NCI-H2081 (cell line): ENCODE measurements at regions not wholly inside any gene's neighbourhood (a gene's known extent, or its start where the extent isn't known, plus 50 kb on each side); places are given as distances from the start of the nearest gene placed in this dataset.

Experiments
- DNase-seq, 2 experiments: peaks; one replicate each; lab custom pipeline; 2025; lab: John Stamatoyannopoulos, UW

DNA sequence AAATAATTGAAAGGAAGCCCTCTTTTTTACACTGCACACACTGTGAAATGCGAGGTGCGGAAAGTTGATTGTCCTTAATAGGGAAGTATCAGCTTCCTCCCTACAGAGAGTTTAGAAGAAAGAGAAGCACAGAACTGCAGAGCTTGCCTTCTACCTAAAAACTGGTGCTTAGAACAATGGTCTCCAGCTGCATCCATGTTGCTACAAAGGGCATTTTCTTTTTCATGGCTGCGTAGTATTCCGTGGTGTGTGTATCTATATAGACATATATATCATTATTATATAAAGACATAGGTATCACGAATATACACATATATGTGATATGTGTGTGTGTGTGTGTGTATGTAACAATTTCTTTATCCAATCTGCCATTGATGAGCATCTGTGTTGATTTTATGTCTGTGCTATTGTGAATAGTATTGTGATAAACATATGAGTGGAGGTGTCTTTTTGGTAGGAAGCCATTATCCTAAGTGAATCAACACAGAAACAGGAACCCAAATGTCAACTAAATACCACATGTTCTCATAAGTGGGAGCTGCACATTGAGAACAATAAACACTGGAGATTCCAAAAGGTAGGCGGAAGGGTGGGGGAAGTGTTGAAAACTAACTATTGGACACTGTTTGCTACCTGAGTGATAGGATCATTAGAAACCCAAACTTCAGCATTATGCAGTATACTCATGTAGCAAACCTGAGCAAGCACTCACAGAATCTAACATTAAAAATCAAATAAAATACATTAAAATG is 290.0 kb upstream of the RUNX1 start:
- no peak for DNase-seq

DNA sequence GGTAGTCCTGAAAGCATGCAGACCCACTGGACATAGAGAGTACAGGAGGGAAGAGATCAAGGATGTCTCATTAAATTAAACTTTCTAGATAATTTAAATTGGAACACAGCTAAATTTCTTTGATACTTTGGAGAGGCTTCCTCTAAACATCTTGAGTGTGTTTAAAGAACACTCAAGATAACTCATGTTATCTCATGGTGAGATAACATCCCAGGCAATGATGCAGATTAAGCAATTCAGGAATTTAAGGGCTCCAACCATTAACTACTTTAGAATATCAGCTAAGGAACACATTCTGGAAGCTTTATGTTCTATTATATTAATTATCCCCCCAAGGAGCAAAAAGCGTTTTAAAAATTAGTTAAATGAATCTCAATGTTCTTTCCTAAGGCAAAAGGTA is 289.2 kb upstream of the RUNX1 start:
- no peak for DNase-seq

DNA sequence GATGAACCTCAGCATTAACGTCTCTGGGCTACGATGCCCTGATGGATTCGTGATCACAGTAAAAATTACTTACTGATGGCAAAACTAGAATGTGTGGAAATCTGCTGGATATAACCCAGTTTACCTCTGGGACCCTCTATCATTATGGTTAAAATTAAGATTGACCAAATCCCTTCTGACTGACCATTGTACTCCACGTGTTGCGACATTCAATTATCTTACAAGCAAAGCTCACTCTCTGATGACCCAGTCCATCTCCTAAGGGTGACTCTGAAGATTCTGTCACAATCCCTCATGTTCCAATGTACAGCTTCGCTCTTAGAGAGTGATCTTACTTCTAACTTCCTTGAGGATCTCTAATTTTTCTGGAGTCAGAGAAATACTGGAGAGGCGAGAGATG is 288.5 kb upstream of the RUNX1 start:
- no peak for DNase-seq

DNA sequence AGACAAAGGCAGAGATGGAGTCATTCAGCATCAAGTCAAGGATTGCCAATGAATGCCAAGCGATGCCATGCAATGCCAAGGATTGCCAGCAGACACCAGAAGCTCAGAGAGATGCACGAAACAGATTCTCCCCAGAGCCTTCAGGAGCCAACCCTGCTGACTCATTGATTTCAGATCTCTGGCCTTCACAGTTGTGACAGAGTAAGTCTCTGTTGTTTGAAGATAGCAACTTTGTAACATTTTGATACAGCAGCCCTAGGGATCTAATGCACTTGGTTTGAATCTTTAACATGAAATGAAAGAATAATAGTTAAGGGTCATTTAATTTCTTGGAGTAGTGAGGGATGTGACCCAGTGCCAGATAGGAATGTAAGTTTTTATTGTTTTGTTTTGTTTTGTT is 287.4 kb upstream of the RUNX1 start:
- DNase-seq = no peak

DNA sequence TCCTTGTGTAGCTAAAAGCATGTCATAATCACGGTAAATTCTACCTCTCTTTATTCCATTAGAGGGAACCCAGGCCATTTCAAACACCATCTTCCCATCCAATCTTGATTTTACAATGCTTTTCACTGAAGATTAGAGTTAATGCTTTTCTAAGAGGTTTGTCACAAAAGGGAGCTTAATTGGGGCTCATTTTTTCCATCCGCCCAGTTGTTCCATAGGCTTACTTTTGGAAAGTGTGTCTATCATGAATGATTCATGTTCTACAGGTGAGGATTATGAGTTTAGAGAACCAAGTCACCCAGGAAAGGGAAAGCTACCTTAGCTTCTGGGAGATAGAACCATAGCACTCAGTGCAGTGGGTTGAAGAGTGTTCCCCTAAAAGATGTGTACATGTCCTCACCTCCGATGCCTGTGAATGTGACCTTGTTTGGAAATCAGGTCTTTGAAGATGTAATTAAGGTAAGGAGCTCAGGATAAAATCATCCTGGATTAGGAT is 286.9 kb upstream of the RUNX1 start:
- no peak for DNase-seq

DNA sequence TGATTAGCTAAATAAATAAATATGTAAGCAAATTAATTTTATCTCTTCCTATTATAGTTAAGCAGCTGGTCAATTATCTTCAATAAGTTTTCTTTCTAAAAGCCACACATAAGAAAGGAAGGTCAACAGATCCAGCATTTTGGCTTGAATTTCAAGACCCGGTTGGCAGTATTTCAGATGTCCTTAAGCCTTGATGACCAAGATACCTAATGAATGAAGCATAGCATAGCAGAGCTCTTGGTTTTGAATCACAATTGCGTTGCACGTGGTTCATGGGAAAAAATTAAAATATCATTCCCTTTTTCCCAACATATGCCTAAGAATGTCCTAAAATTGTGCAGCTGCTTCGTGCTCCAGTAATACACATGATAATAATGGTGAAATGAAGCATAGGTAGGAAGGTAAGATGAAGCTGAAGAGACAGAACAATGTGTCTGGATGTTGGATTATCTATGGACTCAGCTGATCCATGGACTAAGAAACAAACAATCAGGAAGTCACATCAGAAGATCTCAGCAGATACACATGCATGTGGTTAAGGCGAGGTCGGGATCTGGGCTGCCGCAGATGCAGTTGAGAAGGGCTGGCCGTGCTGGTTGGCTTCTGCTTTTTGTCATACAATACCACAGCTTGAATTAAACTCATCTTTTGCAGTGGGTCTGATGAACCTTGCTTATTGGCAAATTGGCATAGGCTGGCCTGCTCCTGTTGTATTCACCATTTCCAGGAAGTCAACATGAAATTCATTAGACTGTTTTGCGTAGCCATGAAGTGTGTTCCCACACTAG is 284.9 kb upstream of the RUNX1 start:
- no peak for DNase-seq

DNA sequence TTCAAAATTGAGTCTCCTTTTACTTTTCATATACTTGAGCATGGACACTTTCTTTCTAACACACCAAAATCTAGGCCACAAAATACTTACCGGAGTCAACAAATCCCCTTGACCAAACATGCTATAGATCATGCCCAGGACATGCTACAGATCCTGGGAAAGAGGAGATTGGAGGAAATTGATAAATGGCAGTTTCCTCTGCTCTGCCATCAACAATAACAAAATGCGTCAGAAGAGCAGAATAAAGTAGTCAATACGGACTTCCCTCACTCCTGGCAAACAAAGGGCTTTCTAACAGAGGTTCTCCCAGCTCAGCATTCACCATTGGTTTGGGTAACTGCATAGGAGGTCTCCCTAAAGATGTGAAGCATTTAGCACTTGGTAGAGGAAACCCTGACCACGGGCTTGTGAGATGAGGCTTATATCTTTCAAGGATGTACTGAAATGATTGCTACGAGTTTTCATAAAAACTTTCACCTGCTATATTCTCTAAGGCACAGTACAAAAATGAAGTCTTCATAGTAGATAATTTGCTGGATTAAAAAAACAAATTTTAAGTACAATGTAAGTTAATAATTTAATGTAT is 283.8 kb upstream of the RUNX1 start:
- no peak for DNase-seq

DNA sequence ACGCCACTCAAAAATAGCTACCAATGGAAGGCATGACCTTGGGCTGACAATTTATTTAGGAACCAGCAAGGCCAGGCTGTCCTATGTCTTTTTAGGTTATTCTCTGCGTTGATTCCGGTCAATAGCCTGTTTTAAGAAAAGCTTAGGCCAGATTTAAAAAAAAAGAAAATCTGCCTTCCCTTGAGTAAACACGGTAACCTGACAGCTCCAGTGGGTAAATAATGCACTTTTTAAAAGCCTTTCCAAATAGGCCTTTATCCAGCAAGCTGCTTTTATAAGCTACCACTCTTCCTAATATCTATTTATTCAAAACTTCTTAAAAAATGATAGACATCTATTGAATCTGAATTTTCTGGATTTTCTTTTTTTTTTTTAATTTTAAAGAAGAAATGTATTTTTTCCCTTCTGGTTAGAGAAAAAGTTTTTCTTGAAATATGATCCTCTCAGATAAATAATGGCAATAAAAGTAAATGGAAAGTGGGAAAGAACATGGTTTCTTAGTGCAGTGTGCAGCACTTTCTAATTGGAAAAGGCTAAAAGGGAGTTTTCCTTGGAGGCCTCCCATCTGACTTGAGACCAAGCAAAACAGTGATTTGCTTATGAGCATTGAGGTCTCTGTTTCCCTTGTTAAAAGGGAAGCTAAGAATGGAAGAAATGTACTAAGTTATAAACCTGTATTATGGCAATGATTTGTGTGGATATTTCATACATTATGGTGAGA is 281.0 kb upstream of the RUNX1 start:
- no peak for DNase-seq

DNA sequence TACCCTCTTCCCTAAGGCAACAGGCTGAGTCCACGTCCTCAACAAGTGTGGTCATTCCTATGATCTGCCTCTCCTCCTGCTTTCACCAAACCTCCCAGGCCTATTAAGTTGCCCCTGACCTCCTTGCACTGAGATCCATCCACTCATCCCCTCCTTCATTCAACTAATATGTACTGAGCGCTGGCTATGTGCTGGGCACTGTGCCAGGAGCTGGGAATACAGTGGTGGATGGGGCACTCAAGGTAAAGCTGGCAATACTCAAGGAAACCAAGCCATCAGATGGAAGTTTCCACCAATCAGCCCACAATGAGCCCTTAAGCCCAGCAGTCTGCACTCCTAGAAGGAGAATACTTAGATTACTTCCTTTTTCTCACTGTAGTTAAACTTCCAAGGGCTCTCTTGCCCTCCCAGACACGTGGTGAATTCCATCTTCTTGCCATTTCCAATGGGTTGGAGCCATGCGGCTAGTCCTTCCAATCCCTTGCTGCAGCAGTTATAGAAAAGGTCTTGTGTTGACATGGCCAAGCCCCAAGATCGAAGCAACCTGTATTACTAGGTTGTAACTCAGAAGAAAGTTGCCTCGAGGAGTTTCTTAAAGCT is 279.9 kb upstream of the RUNX1 start:
- DNase-seq = no peak

DNA sequence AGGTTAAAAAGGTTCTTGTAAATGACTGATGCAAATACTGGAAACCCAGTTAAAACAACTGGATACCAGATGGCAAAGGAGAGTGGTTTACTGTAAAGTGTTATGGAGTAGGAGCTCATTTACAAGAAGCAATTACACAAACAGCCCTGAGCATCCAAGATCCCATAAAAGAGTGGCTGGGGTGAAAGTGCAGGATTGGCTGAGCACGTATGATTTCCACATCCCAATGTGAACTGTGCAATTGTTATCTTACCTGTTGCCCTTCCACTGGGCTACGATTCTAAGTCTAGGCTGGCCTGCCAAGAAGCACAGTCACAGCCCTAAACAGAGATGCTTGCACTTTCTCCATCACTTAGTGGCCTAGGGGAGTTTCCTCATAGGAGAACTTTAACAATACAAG is 277.6 kb upstream of the RUNX1 start:
- no peak for DNase-seq

DNA sequence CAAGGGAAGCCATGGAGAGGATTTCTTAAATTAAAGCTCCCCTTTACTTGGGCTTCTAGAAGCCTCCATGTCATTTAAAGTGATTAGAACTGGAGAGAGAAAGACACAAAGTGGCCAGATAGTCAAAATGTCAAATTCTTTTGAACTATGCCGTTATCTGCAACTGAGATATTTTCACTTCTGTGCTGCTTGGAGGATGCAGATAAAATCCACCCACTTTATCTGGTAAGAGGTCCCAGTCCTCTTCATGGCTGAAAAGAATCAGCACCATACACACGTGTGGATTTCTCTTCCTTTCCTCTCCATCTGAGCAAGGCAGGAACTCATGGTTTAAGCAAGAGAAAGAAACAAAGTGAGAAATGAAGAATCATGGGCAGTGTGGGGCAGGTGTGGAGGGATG is 276.9 kb upstream of the RUNX1 start:
- DNase-seq = no peak

DNA sequence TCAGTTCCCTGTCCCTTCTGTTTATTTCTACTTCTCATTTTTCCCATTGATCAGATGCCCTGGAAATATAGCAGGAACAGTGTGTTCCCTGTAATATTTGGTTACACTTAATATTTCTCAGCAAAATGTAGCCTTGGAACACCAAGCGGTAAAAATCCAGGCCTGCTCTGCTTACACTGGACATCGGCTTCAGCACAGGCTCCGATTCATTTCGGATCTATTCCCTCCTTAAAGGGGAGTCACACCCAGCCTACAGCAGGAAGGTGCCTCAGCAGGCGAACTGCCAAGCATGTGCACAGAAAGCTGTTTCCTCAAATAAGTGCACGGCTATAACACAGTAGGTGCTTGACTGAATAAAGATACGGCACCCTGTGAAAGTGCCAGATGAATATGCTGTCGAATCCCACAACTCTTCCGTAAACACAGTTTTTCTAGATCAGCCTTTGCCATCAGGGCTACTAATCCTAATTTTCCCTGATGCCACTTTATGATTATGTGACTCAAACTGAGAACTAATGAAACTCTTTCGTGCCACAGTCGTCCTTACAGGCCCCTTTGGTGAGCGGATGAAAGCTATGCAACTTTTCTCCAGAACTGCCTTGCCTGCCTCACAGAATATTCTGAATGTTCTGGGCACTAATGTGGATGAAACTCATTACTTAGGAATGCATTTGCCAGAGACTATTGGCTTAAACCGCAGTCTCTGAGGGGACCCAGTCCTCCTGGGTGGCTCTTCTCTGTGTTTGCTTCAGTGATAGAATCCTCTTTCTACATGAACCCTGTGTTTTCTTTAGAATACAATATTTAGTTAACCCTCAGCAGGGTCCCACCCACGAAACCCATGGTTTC is 275.5 kb upstream of the RUNX1 start:
- peak in 1 of 2 experiments; percentile 2 for DNase-seq

DNA sequence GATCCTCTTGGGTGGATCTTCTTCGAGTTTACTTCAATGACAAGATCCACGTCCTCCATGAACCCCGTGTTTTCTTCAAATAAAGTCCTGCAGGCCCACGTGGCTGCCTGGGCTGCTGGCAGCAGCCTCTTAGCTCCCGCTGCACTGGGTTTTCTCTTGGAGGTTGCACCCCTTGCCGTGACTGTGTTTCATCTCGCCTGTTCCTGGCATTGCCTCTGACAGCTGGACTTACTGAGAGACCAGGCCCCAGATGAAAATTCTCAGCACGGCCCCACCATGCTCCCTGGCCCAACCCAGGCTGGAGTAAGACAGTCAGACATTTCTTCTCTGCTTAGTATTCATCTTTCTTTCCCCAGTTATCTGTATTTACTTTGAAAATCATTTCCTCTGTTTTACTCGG is 274.8 kb upstream of the RUNX1 start:
- DNase-seq = no peak

DNA sequence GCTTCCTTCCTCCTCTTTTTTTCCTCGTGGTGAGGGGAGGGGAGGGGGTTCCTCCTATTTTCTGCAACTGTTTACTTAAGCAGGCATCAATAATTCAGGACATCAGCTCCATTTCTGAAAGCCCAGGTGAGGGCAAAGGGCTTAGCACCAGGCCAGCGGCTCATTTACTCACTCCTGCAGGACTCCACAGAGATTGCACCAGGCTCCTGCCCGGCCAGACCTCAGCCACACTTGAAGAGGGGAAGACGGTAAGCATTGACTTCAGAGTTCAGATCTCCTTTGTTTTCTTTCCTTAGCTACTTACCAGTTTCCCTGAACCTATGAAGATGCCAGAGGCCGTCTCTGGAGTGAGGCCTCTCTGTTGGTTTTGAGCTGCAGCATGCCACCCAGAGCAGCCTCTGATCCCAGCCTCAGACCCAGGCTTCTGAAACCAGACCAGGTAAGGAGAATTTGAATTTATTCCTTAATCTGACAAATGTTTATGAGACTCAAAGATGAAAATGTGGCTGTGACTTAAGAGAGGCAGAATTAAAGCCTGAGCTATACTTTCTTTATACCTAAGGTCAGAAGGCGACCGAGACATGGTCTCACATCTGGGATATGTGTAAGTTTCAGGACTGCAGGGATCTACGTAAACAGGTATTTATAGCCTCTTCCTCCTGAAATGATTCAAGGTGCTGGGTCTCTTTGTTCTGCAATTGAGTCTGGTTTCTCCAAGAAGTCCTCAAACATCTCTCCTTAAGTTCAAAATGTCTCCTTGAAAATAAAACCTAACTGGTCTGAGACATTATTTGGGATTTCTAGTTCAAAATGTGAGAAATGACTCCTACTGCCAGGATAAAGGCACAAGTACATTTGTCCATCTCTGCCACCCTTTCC is 272.5 kb upstream of the RUNX1 start:
- DNase-seq = no peak

DNA sequence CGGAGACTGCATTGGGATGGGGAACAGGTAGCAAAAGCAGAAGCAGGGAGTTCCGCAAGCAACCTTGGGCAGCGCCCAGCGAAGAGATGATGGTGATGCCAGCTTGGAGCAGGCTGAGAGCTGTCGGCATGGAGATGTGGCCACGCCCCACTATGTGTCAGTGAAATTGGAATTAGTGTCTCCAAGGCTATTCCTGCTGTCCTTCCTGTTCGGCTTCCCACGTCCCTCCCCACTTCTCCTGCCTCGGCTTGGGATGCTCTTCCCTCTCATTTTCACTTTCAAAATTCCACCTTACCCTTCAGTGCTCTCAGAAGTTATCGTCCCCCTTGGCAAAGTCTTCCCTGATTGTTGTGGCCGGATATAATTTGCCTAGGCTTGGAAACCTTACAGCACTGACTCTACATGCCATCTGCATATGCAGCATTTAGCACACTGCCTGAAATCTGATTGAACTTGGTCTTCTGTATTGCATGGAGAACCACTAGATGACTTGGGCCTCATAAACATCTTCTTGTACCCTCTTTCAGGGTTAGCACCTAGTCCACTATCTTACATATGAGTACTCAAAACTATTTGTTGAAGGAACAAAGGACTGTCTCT is 270.7 kb upstream of the RUNX1 start:
- DNase-seq = no peak

DNA sequence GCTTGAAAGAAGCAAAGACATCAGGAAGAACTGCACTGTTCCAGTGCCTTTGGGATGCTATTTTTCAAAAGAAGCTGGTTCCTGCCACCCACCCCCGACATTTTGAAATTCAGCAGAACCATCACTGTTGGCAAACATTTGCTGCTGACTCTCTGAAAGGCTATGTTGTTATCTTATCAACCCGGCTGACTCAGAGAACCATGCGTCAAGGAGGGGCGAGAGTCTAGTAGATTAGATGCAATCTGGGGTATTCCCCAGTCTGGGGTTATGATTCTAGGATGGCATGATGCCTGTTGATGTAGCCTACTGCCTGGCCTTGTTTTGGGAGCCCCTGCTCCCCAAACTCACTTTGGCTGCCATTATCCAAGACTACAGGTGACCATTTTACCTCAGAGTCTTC is 267.8 kb upstream of the RUNX1 start:
- DNase-seq = no peak

DNA sequence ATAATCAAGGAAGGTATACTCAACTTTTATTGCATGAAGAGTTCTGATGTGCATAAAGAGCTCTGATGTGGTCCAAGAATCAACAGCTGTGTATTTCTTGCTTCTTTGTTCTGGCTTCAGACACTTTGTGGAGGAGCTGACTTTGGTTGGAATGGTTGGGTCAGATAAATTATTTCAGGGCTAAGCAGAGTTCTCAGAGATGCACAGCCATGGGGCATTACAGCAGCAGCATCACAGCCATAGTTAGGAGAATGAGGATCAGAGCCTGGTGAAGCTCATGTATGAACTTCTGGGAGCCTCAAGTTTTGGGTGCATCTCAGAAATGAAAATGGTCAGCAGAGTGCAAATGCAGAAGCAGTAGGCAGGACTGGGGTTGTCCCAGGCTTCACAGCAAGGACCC is 267.4 kb upstream of the RUNX1 start:
- no peak for DNase-seq

DNA sequence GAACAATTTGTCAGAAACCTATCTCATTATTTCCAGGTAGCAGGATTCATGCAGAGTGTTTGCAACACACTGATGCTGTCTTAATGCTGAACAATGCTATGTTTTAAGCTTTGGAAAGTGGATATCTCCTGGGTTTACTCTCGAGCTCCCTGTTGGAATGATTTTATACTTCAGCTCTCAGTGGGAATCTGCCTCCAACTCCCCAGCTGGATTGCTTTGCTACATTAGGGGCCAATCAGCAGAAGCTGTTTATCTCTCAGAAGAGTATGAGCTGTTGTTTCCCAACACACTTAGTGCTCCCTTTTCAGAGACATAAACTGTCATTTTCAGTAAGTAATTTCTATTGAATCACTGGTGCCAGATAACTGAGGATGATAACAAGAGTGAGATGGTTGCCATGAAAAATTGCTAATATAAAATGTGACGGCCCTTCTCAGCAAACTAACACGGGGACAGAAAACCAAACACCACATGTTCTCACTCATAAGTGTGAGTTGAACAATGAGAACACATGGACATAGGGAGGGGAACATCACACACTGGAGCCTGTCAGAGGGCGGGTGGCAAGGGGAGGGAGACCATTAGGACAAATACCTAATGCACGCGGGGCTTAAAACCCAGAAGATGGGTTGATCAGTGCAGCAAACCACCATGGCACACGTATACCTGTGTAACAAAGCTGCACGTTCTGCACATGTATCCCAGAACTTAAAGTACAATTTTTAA is 265.9 kb upstream of the RUNX1 start:
- DNase-seq = no peak

DNA sequence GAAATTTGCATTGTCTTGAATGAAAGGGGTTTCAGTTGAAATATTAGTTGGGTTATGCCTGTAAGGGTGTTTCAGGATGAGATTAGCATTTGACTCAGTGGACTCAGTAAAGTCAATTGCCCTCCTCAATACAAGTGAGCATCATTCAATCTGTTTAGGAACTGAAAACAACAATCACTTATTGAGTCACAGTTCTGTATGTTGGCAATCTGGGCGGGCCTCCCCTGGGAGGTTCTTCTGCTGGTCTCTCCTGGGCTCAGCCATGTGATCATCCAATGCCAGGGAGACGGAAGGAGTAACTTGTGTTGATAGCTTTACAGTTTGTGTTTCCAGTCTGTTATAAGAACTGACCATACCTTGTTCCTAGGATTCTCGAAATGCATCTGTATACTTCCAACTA is 262.9 kb upstream of the RUNX1 start:
- no peak for DNase-seq
